ENCODE measurements at regions not wholly inside any gene's neighbourhood (a gene's known extent, or its start where the extent isn't known, plus 50 kb on each side); places are given as distances from the start of the nearest gene placed in this dataset.

DNA sequence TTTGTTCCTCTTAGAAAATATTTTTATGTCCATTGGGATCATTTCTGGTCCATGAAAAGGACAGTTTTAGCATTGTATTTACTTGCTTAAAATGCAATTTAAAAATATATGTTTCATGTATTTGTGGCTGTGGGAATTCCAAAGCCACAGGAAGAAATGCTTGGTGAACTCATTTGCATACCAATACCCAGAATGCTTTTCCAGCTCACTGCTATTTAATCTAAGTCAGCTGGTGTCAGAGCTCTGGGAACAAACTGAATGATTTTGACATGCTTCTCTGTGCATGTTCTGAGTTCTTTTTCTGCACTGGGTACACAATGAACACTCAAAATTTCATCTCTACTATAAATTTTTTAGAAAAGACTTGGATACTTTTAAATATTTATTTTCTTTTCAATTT, 482.8 kb upstream of the ARRDC3 start:
- TF ChIP-seq, protein P1, sequence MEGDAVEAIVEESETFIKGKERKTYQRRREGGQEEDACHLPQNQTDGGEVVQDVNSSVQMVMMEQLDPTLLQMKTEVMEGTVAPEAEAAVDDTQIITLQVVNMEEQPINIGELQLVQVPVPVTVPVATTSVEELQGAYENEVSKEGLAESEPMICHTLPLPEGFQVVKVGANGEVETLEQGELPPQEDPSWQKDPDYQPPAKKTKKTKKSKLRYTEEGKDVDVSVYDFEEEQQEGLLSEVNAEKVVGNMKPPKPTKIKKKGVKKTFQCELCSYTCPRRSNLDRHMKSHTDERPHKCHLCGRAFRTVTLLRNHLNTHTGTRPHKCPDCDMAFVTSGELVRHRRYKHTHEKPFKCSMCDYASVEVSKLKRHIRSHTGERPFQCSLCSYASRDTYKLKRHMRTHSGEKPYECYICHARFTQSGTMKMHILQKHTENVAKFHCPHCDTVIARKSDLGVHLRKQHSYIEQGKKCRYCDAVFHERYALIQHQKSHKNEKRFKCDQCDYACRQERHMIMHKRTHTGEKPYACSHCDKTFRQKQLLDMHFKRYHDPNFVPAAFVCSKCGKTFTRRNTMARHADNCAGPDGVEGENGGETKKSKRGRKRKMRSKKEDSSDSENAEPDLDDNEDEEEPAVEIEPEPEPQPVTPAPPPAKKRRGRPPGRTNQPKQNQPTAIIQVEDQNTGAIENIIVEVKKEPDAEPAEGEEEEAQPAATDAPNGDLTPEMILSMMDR (IDR thresholded peaks at IDR 0.05; ENCODE audit: extremely low read depth in 1 of 2, insufficient read depth in 1 of 2, low read depth in 1 of 2, low read length in 2 of 2), result no peak
- TF ChIP-seq POLR2A (IDR thresholded peaks at IDR 0.05; ENCODE audit: low read depth, low read length) (no peak), GATA2 (IDR thresholded peaks at IDR 0.05; ENCODE audit: insufficient read depth, insufficient read length, low read depth, low read length) (no peak)

Data from endothelial cell of umbilical vein (primary cell).